C4-2B (cell line): ENCODE measurements at regions not wholly inside any gene's neighbourhood (a gene's known extent, or its start where the extent isn't known, plus 50 kb on each side); places are given as distances from the start of the nearest gene placed in this dataset.

Source experiments
- CTCF ChIP-seq: fragments of 450-650 bp; conservative IDR thresholded peaks from 2 replicates; pipeline ENCODE4 v1.5.1; 2017; ENCODE audit warnings: mild to moderate bottlenecking
- ZFX ChIP-seq: fragments of 450-650 bp; IDR thresholded peaks from 2 replicates; pipeline ENCODE4 v1.6.1; 2017

DNA sequence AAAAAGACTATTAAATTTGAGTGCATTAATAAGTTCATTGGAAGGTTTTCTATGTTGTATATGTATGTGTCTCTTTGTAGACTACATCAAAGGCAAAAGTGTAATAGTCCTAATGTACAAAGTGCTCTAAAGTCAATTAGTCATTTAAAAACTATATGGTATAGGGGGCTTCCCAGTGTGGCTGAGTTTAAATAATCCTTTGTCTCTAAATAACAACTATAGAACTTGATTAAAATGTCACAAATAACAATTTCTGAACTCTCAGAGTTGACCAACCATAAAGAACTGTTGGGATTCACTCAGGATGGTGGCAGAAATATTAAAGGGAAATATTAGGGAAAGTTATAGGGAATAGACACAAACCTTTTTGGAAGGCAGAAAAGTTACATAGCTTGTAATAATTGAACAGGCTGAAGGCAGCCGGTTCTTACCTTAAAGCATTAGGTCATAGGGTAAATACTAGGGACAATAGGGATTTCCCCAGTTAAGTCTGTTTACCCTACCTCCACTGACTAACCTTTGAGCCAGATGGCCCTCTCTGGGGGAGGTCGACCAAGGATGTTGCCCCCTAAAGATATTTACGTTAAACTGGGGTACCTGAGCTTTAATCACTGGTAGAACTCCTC is 1054.2 kb downstream of the ARAP2 start:
- TF ChIP-seq CTCF (no peak), ZFX (no peak)
